ENCODE measurements at regions not wholly inside any gene's neighbourhood (a gene's known extent, or its start where the extent isn't known, plus 50 kb on each side); places are given as distances from the start of the nearest gene placed in this dataset.

DNA sequence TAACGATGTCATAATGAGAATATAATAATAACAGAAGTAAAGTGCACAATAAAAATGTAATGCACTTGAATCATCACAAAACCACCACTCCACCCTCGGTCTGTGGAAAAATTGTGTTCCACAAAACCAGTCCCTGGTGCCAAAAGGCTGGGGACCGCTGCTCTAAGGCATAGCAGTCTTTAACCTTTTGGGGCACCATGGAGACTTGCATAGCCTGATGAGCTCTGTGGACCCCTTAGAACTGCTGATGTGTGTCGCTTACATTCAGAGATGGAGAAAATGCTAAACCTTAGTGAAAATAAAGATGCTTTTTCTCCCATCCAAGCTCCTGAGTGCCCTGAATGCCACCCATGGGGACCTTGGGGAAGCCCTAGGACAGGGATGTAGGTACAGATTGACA is 87.6 kb upstream of the SEPTIN5 start:
- TF ChIP-seq, protein P1, sequence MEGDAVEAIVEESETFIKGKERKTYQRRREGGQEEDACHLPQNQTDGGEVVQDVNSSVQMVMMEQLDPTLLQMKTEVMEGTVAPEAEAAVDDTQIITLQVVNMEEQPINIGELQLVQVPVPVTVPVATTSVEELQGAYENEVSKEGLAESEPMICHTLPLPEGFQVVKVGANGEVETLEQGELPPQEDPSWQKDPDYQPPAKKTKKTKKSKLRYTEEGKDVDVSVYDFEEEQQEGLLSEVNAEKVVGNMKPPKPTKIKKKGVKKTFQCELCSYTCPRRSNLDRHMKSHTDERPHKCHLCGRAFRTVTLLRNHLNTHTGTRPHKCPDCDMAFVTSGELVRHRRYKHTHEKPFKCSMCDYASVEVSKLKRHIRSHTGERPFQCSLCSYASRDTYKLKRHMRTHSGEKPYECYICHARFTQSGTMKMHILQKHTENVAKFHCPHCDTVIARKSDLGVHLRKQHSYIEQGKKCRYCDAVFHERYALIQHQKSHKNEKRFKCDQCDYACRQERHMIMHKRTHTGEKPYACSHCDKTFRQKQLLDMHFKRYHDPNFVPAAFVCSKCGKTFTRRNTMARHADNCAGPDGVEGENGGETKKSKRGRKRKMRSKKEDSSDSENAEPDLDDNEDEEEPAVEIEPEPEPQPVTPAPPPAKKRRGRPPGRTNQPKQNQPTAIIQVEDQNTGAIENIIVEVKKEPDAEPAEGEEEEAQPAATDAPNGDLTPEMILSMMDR (IDR thresholded peaks at IDR 0.05): no peak
- Histone ChIP-seq H3K36me3 (replicated peaks in 1 of 2; ENCODE audit: control insufficient read depth in 1 of 2, insufficient read depth in 2 of 2, low read length in 2 of 2) (no peaks in the 10 kb centered on the region), H3K4me3 (replicated peaks in 1 of 3; ENCODE audit: low read depth in 2 of 3, low read length in 3 of 3) (no peak overlapping the region), H3K27me3 (ENCODE audit: control insufficient read depth in 2 of 2, insufficient read depth in 2 of 2, low read length in 2 of 2) (no peaks in the 10 kb centered on the region), H3K4me1 (ENCODE audit: control insufficient read depth in 1 of 2, insufficient read depth in 2 of 2, low read length in 2 of 2) (no peaks in the 10 kb centered on the region), H3K27ac (ENCODE audit: low read depth in 1 of 2, low read length in 2 of 2) (no peak overlapping the region), H3K79me2 (ENCODE audit: insufficient read depth, low read length) (no peaks in the 10 kb centered on the region), H3K9ac (ENCODE audit: insufficient read depth, low read length, poor library complexity, severe bottlenecking) (no peak overlapping the region), H3K4me2 (replicated peaks; ENCODE audit: extremely low read depth, low read length, poor library complexity, severe bottlenecking) (no peak overlapping the region), H2AFZ (ENCODE audit: insufficient read depth, low read depth, low read length, poor library complexity, severe bottlenecking) (no peak overlapping the region), H3K9me3 (replicated peaks in 1 of 2; ENCODE audit: control insufficient read depth in 1 of 2, insufficient read depth in 1 of 2, low read length in 2 of 2) (no peaks in the 10 kb centered on the region), H4K20me1 (ENCODE audit: insufficient read depth, low read length) (no peaks in the 10 kb centered on the region)
- no peak overlapping the region for H3K4me3 Mint-ChIP-seq
- no peak for DNase-seq
- 90% methylated on average over 2 of the region's 4 CpGs for WGBS (ENCODE audit: insufficient coverage)
- H3K27ac Mint-ChIP-seq: no peak overlapping the region
- peaks cover 2% of the 10 kb centered on the region for H3K4me1 Mint-ChIP-seq
- no peaks in the 10 kb centered on the region for H3K9me3 Mint-ChIP-seq
- intact Hi-C loops (cut with micrococcal nuclease): loop anchor here in 1 of 2 donors (5.0 kb wide), 1 partner anchor 674 kb away; no protein-coding TSS in a partner anchor
- H3K36me3 Mint-ChIP-seq: no peaks in the 10 kb centered on the region
- peaks cover 6 to 16% (median 12%) of the 10 kb centered on the region in 3 donors for H3K27me3 Mint-ChIP-seq (ENCODE audit: low read depth in 3 of 3)

DNA sequence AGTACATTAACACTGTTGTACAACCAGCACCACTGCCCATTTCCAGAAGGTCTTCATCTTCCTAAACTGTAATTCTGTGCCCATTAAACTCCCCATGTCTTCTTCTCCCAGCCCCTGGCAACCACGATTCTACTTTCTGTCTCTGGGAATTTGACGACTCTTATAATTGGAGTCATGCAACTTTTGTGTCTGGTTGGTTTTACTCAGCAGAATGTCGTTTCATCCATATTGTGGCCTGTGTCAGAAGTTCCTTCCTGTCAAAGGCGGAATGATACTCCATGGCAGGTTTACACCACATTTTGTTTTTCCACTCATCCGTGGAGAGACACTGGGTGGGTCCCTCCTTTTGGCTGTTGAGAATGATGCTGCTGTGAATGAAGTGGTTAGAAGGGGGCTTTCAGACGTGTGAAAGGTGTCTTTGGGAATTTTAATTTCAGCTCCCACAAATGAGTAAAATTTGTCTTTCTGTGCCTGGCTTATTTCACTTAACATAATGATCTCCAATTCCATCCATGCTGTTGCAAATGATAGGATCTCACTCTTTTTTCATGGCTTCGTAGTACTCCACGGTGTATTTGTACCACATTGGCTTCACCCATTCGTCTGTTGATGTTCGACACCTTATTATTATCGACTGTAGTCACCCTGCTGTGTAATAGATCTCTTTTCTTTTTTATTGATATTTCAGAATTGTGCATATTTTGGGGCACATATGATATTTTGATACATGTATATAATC is 86.1 kb upstream of the SEPTIN5 start:
- no peaks in the 10 kb centered on the region for H3K79me2 ChIP-seq (ENCODE audit: insufficient read depth, low read length)
- TF ChIP-seq, protein P1 (IDR thresholded peaks at IDR 0.05): no peak
- H3K27me3 ChIP-seq (ENCODE audit: control insufficient read depth in 2 of 2, insufficient read depth in 2 of 2, low read length in 2 of 2): no peaks in the 10 kb centered on the region
- no peaks in the 10 kb centered on the region for H3K9me3 Mint-ChIP-seq
- no peak for DNase-seq
- no peaks in the 10 kb centered on the region for H3K36me3 Mint-ChIP-seq
- no peak overlapping the region for H3K4me3 Mint-ChIP-seq
- H3K27ac ChIP-seq (ENCODE audit: low read depth in 1 of 2, low read length in 2 of 2): no peak overlapping the region
- H3K27me3 Mint-ChIP-seq (ENCODE audit: low read depth in 3 of 3): peaks cover 2 to 16% (median 13%) of the 10 kb centered on the region in 3 donors
- no peak overlapping the region for H2AFZ ChIP-seq (ENCODE audit: insufficient read depth, low read depth, low read length, poor library complexity, severe bottlenecking)
- no peaks in the 10 kb centered on the region for H3K36me3 ChIP-seq (replicated peaks in 1 of 2; ENCODE audit: control insufficient read depth in 1 of 2, insufficient read depth in 2 of 2, low read length in 2 of 2)
- no peaks in the 10 kb centered on the region for H4K20me1 ChIP-seq (ENCODE audit: insufficient read depth, low read length)
- no peaks in the 10 kb centered on the region for H3K4me1 ChIP-seq (ENCODE audit: control insufficient read depth in 1 of 2, insufficient read depth in 2 of 2, low read length in 2 of 2)
- no peak overlapping the region for H3K9ac ChIP-seq (ENCODE audit: insufficient read depth, low read length, poor library complexity, severe bottlenecking)
- no peak overlapping the region for H3K4me2 ChIP-seq (replicated peaks; ENCODE audit: extremely low read depth, low read length, poor library complexity, severe bottlenecking)
- H3K9me3 ChIP-seq (replicated peaks in 1 of 2; ENCODE audit: control insufficient read depth in 1 of 2, insufficient read depth in 1 of 2, low read length in 2 of 2): no peaks in the 10 kb centered on the region
- no peak overlapping the region for H3K4me3 ChIP-seq (replicated peaks in 1 of 3; ENCODE audit: low read depth in 2 of 3, low read length in 3 of 3)
- H3K4me1 Mint-ChIP-seq: peaks cover 2% of the 10 kb centered on the region
- intact Hi-C loops (cut with micrococcal nuclease): loop anchor here in 1 of 2 donors (5.0 kb wide), 1 partner anchor 676 kb away; no protein-coding TSS in a partner anchor
- 60% methylated on average over 3 of the region's 11 CpGs for WGBS (ENCODE audit: insufficient coverage)
- H3K27ac Mint-ChIP-seq: no peak overlapping the region
